HepG2 (cell line): ENCODE measurements at regions not wholly inside any gene's neighbourhood (a gene's known extent, or its start where the extent isn't known, plus 50 kb on each side); places are given as distances from the start of the nearest gene placed in this dataset.

Source experiments
- ATAC-seq: fragments of 200-7000 bp; cut with Tn5 transposase; 3 replicates; pipeline ENCODE4 v1.9.1; 2020; ENCODE audit warnings: mild to moderate bottlenecking, moderate library complexity
- BruUV-seq: library from RNA; stranded (reverse); fragments of 400-500 nt; replicated peaks from 2 replicates; lab custom pipeline; 2021; lab: Mats Ljungman, UMichigan
- CTCF ChIA-PET: fragments of 300-600 bp; formaldehyde crosslinking; extraction: SDS; loops from one replicate; lab custom pipeline; 2021; ENCODE audit warnings: low total read pairs, inconsistent platforms, low intra/inter-chr PET ratio; lab: Yijun Ruan, JAX
- POLR2A ChIA-PET: fragments of 350-600 bp; sonication (Branson Sonifier 250); formaldehyde crosslinking; loops from one replicate; lab custom pipeline; 2020; ENCODE audit warnings: antibody characterized with exemption, inconsistent platforms; lab: Yijun Ruan, JAX
- DNase-seq: peaks from one replicate; pipeline ENCODE4 v3.0.0-alpha.2; 2015; ENCODE audit warnings: low spot score
- FAIRE-seq: peaks from 3 replicates; lab custom pipeline; 2011; peaks lifted over from hg19 to GRCh38; lab: Jason Lieb, UNC
- H2AFZ ChIP-seq: one replicate; pipeline ENCODE4 v1.6.1; 2011; ENCODE audit warnings: low read length, inconsistent platforms
- H3K27ac ChIP-seq: fragments of 300-600 bp; 3 replicates; pipeline ENCODE4 v1.8.0; 2011; ENCODE audit warnings: mixed run types, mild to moderate bottlenecking, mixed read lengths, low read length, inconsistent platforms; ENCODE audit not compliant: insufficient read depth; ENCODE audit errors: extremely low read length
- H3K27me3 ChIP-seq, 2 experiments: fragments of 200-600 bp in 1 of 2; 2 replicates in 1 of 2; 3 replicates in 1 of 2; pipeline versions ENCODE4 v1.6.0 to v1.8.0; 2011; ENCODE audit warnings: low read length in 2 of 2, mild to moderate bottlenecking in 2 of 2, moderate library complexity in 2 of 2, inconsistent platforms in 1 of 2; ENCODE audit not compliant: insufficient read depth in 2 of 2, control insufficient read depth in 1 of 2
- H3K36me3 ChIP-seq, 2 experiments: fragments of 200-600 bp in 1 of 2; replicated peaks in 1 of 2; 2 replicates in 1 of 2; 3 replicates in 1 of 2; pipeline versions ENCODE4 v1.5.1 to v1.8.0; 2011; ENCODE audit warnings: low read length in 2 of 2, inconsistent platforms in 1 of 2; ENCODE audit not compliant: insufficient read depth in 2 of 2, control insufficient read depth in 1 of 2
- H3K4me1 ChIP-seq: 2 replicates; pipeline ENCODE4 v1.5.1; 2012; ENCODE audit warnings: low read length, inconsistent platforms; ENCODE audit not compliant: insufficient read depth
- H3K4me2 ChIP-seq: 2 replicates; pipeline ENCODE4 v1.6.0; 2011; ENCODE audit warnings: low read depth, low read length, inconsistent platforms
- H3K4me3 ChIP-seq, 3 experiments: fragments of 200-600 bp in 1 of 3; sonication (generic), shearing (Covaris generic) in 1 of 3; replicated peaks in 1 of 3; 2 replicates each; pipeline ENCODE4 v1.5.1; 2011 to 2016; ENCODE audit warnings: low read length in 3 of 3, inconsistent platforms in 2 of 3, low read depth in 2 of 3, mild to moderate bottlenecking in 2 of 3, control low read depth in 1 of 3, mixed read lengths in 1 of 3; ENCODE audit not compliant: insufficient read depth in 1 of 3
- H3K79me2 ChIP-seq: one replicate; pipeline ENCODE4 v1.6.1; 2011; ENCODE audit warnings: low read length, inconsistent platforms; ENCODE audit not compliant: insufficient read depth
- H3K9ac ChIP-seq: 2 replicates; pipeline ENCODE4 v1.6.0; 2011; ENCODE audit warnings: mild to moderate bottlenecking, low read depth, low read length, inconsistent platforms; ENCODE audit not compliant: insufficient read depth
- H3K9me3 ChIP-seq: 2 replicates; pipeline ENCODE4 v1.5.1; 2012; ENCODE audit warnings: mild to moderate bottlenecking, low read length
- H4K20me1 ChIP-seq: 2 replicates; pipeline ENCODE4 v1.6.0; 2011; ENCODE audit warnings: inconsistent platforms, mild to moderate bottlenecking, low read length, moderate library complexity; ENCODE audit not compliant: insufficient read depth
- GABPA ChIP-seq, 2 experiments: IDR thresholded peaks; 2 replicates each; pipeline ENCODE4 v1.6.1; 2011 to 2016; ENCODE audit warnings: low read depth in 2 of 2, low read length in 1 of 2, missing biosample characterization in 1 of 2, missing genetic modification characterization in 1 of 2
- JUNB ChIP-seq: sonication (generic); formaldehyde crosslinking; IDR thresholded peaks from 2 replicates; pipeline ENCODE4 v1.8.0; 2022; ENCODE audit warnings: missing genetic modification reagents, mild to moderate bottlenecking, borderline replicate concordance
- SKI ChIP-seq: fragments of 450-650 bp; IDR thresholded peaks from one replicate; pipeline ENCODE4 v1.6.1; 2018; ENCODE audit warnings: mild to moderate bottlenecking; ENCODE audit not compliant: partially characterized antibody
- TAF15 ChIP-seq: fragments of 200-400 bp; formaldehyde crosslinking; IDR thresholded peaks from one replicate; pipeline ENCODE4 v1.6.1; 2018; ENCODE audit warnings: mild to moderate bottlenecking, low read depth, low read length; ENCODE audit not compliant: poor library complexity, severe bottlenecking
- ZNF670 ChIP-seq: sonication (generic); formaldehyde crosslinking; IDR thresholded peaks from 2 replicates; pipeline ENCODE4 v1.8.0; 2022; ENCODE audit warnings: mild to moderate bottlenecking, missing genetic modification reagents, borderline replicate concordance
- ZNF777 ChIP-seq: sonication (generic); formaldehyde crosslinking; IDR thresholded peaks from 2 replicates; pipeline ENCODE4 v1.4.0; 2020; ENCODE audit warnings: missing genetic modification reagents
- WGBS: methylation state at CpG from one replicate; pipeline ENCODE4 v1.1.6; 2017; ENCODE audit warnings: low lambda C conversion rate; 5-methylcytosine and 5-hydroxymethylcytosine counted together
- in situ Hi-C: cut with HindIII; loops from 2 replicates; pipeline ENCODE4 v1.10.0; 2017; ENCODE audit warnings: low pct_unique_long_range_greater_than_20kb; ENCODE audit not compliant: extremely low pct_ligation_motif_present
- intact Hi-C: fragments of 100-400 bp; cut with micrococcal nuclease; formaldehyde crosslinking; loops from one replicate; pipeline ENCODE4 v1.10.0; 2022; ENCODE audit not compliant: unreplicated experiment
- TF ChIP-seq, protein P1 (sequence below): sonication (generic); formaldehyde crosslinking; conservative IDR thresholded peaks from 2 replicates; pipeline ENCODE4 v1.4.0; 2020; ENCODE audit warnings: missing genetic modification reagents
- TF ChIP-seq, protein P2 (sequence below): sonication (generic); formaldehyde crosslinking; IDR thresholded peaks from 2 replicates; pipeline ENCODE4 v1.5.0; 2020; ENCODE audit warnings: mild to moderate bottlenecking, missing genetic modification reagents
- TF ChIP-seq, protein P3 (sequence below): sonication (generic); formaldehyde crosslinking; IDR thresholded peaks from 2 replicates; pipeline ENCODE4 v1.4.0; 2020; ENCODE audit warnings: missing genetic modification reagents

DNA sequence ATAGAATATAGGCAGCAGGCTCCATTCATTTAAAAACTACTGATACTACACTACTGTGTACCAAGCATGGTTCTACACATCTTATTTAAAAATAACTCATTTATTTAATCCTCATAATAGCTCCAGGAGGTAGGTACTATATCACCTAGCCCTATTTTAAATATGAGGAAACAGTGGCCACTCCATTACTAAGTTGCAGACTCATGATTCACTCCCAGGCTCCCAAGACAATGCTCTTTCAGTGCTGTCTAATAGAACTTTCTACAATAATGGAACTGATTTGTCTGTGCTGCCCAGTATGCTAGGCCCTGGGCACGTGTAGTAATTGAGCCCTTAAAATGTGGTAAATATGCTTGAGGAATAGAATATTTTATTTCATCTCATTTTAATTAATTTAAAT, 357.1 kb downstream of the LTN1 start:
- POLR2A ChIA-PET, result no interaction called here
- no peak for FAIRE-seq
- intact Hi-C loops, result no loop called here

DNA sequence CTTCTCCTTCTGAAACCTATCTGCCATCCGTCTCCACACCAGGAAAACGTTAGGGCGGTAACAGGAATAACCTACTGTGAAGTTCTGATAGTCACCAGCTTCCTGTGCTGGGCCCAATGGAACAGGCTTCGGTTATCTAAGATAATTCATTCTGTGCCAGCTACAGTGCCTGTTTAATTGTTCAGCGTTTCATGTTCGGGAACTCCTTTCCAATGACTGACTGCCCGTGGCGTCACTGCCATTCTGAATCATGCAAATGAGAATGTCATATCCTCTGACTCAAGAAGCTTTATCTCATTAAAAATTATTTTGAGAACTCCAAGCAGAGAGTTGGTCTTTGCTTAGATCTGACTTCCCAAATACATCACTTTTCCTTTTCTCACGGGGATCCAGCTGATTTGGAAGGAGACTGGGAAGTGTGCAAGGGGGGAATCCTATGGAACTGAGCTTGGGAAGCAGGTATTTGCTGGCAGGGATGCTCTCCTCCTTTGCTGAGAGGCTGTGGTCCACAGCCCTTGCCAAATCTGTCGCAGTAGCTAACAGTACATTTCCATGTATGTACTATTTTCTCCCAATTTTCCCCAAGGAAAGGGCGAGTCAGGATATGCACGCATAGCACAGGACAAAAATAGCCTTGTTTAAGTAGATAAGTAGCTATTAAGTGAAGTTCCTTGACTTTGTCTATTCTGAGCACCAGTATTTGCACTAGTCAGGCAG, 358.7 kb downstream of the LTN1 start:
- no peak for ATAC-seq
- TF ChIP-seq, protein P1, sequence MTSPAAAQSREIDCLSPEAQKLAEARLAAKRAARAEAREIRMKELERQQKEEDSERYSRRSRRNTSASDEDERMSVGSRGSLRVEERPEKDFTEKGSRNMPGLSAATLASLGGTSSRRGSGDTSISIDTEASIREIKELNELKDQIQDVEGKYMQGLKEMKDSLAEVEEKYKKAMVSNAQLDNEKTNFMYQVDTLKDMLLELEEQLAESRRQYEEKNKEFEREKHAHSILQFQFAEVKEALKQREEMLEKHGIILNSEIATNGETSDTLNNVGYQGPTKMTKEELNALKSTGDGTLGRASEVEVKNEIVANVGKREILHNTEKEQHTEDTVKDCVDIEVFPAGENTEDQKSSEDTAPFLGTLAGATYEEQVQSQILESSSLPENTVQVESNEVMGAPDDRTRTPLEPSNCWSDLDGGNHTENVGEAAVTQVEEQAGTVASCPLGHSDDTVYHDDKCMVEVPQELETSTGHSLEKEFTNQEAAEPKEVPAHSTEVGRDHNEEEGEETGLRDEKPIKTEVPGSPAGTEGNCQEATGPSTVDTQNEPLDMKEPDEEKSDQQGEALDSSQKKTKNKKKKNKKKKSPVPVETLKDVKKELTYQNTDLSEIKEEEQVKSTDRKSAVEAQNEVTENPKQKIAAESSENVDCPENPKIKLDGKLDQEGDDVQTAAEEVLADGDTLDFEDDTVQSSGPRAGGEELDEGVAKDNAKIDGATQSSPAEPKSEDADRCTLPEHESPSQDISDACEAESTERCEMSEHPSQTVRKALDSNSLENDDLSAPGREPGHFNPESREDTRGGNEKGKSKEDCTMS, result no peak
- TF ChIP-seq, protein P2, sequence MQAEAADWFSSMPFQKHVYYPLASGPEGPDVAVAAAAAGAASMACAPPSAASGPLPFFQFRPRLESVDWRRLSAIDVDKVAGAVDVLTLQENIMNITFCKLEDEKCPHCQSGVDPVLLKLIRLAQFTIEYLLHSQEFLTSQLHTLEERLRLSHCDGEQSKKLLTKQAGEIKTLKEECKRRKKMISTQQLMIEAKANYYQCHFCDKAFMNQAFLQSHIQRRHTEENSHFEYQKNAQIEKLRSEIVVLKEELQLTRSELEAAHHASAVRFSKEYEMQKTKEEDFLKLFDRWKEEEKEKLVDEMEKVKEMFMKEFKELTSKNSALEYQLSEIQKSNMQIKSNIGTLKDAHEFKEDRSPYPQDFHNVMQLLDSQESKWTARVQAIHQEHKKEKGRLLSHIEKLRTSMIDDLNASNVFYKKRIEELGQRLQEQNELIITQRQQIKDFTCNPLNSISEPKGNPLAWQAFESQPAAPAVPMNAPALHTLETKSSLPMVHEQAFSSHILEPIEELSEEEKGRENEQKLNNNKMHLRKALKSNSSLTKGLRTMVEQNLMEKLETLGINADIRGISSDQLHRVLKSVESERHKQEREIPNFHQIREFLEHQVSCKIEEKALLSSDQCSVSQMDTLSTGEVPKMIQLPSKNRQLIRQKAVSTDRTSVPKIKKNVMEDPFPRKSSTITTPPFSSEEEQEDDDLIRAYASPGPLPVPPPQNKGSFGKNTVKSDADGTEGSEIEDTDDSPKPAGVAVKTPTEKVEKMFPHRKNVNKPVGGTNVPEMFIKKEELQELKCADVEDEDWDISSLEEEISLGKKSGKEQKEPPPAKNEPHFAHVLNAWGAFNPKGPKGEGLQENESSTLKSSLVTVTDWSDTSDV (CRISPR knock-in tag), result no peak
- TF ChIP-seq, protein P3, sequence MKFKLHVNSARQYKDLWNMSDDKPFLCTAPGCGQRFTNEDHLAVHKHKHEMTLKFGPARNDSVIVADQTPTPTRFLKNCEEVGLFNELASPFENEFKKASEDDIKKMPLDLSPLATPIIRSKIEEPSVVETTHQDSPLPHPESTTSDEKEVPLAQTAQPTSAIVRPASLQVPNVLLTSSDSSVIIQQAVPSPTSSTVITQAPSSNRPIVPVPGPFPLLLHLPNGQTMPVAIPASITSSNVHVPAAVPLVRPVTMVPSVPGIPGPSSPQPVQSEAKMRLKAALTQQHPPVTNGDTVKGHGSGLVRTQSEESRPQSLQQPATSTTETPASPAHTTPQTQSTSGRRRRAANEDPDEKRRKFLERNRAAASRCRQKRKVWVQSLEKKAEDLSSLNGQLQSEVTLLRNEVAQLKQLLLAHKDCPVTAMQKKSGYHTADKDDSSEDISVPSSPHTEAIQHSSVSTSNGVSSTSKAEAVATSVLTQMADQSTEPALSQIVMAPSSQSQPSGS (CRISPR knock-in tag), result no peak
- TF ChIP-seq ZNF670 (CRISPR knock-in tag), result no peak
- no peak for TF ChIP-seq GABPA (IDR thresholded peaks at IDR 0.05; ENCODE audit: low read depth, low read length)
- no peak for TF ChIP-seq GABPA (CRISPR knock-in tag; IDR thresholded peaks at IDR 0.05; ENCODE audit: low read depth)
- TF ChIP-seq ZNF777 (CRISPR knock-in tag), result no peak
- Histone ChIP-seq H2AFZ (no peak overlapping the region), H3K4me2 (no peak overlapping the region), H3K4me1 (no peaks in the 10 kb centered on the region), H3K36me3 (no peaks in the 10 kb centered on the region), H3K4me3 (no peak overlapping the region), H3K27me3 (no peaks in the 10 kb centered on the region), H3K79me2 (no peaks in the 10 kb centered on the region), H3K9me3 (no peaks in the 10 kb centered on the region), H3K27ac (no peak overlapping the region), H4K20me1 (no peaks in the 10 kb centered on the region), H3K9ac (no peak overlapping the region)
- ChIA-PET CTCF (no interaction called here), POLR2A (no interaction called here)
- DNase-seq, result no peak
- WGBS, result 56% methylated on average over 12 of the region's 12 CpGs
- intact Hi-C loops, result no loop called here
- no peak for FAIRE-seq
- in situ Hi-C loops, result no loop called here
- BruUV-seq, result no TSS peak

More for the DNA sequence above, 357.1 kb downstream of the LTN1 start:
- Histone ChIP-seq H3K9me3 (no peaks in the 10 kb centered on the region), H3K79me2 (no peaks in the 10 kb centered on the region), H3K27ac (no peak overlapping the region), H3K4me2 (no peak overlapping the region), H3K4me3 (no peak overlapping the region), H3K36me3 (no peaks in the 10 kb centered on the region), H4K20me1 (no peaks in the 10 kb centered on the region), H3K4me1 (no peaks in the 10 kb centered on the region), H3K9ac (no peak overlapping the region), H3K27me3 (no peaks in the 10 kb centered on the region), H2AFZ (no peak overlapping the region)
- in situ Hi-C loops, result no loop called here
- TF ChIP-seq JUNB (CRISPR knock-in tag), result no peak
- no peak for TF ChIP-seq TAF15
- no peak for TF ChIP-seq SKI
- ATAC-seq (no peak), DNase-seq (no peak)
- no TSS peak for BruUV-seq
- WGBS, result 10% methylated on average over 1 of the region's 1 CpG
- CTCF ChIA-PET, result no interaction called here
